ENCODE measurements at regions not wholly inside any gene's neighbourhood (a gene's known extent, or its start where the extent isn't known, plus 50 kb on each side); places are given as distances from the start of the nearest gene placed in this dataset.

- peaks cover 12% of the 10 kb centered on the region for H3K4me1 Mint-ChIP-seq (ENCODE audit: unreplicated experiment)
- no peak for DNase-seq (ENCODE audit: extremely low spot score, unreplicated experiment)
- no peak overlapping the region for H3K27ac Mint-ChIP-seq
- H3K4me3 Mint-ChIP-seq = no peak overlapping the region
- TF ChIP-seq CTCF (conservative IDR thresholded peaks at IDR 0.05) = no peak
- H3K9me3 Mint-ChIP-seq = no peaks in the 10 kb centered on the region
- no peaks in the 10 kb centered on the region for H3K27me3 Mint-ChIP-seq
- H3K36me3 Mint-ChIP-seq = no peaks in the 10 kb centered on the region
Observed at GRCh38 chr12:68521321-68521839, 89.3 kb upstream of the RAP1B start.

GRCh38 chr12:68521848-68522502 is 88.7 kb upstream of the RAP1B start:
- no peak for TF ChIP-seq CTCF (conservative IDR thresholded peaks at IDR 0.05)
- Mint-ChIP-seq H3K4me3 (no peak overlapping the region), H3K27me3 (no peaks in the 10 kb centered on the region), H3K36me3 (no peaks in the 10 kb centered on the region), H3K4me1 (ENCODE audit: unreplicated experiment) (peaks cover 12% of the 10 kb centered on the region), H3K9me3 (no peaks in the 10 kb centered on the region), H3K27ac (no peak overlapping the region)
- DNase-seq (ENCODE audit: extremely low spot score, unreplicated experiment) = no peak

- H3K36me3 Mint-ChIP-seq = no peaks in the 10 kb centered on the region
- H3K27me3 Mint-ChIP-seq = no peaks in the 10 kb centered on the region
- DNase-seq (ENCODE audit: extremely low spot score, unreplicated experiment) = no peak
- no peaks in the 10 kb centered on the region for H3K9me3 Mint-ChIP-seq
- no peak overlapping the region for H3K27ac Mint-ChIP-seq
- no peaks in the 10 kb centered on the region for H3K4me1 Mint-ChIP-seq (ENCODE audit: unreplicated experiment)
- no peak overlapping the region for H3K4me3 Mint-ChIP-seq
- TF ChIP-seq CTCF (conservative IDR thresholded peaks at IDR 0.05) = no peak
Observed at GRCh38 chr12:68529466-68529865, 81.2 kb upstream of the RAP1B start.

GRCh38 chr12:68529869-68530268 is 80.8 kb upstream of the RAP1B start:
- H3K4me3 Mint-ChIP-seq = no peak overlapping the region
- no peak for TF ChIP-seq CTCF (conservative IDR thresholded peaks at IDR 0.05)
- H3K36me3 Mint-ChIP-seq = no peaks in the 10 kb centered on the region
- DNase-seq (ENCODE audit: extremely low spot score, unreplicated experiment) = no peak
- H3K27ac Mint-ChIP-seq = no peak overlapping the region
- no peaks in the 10 kb centered on the region for H3K27me3 Mint-ChIP-seq
- H3K4me1 Mint-ChIP-seq (ENCODE audit: unreplicated experiment) = no peaks in the 10 kb centered on the region
- no peaks in the 10 kb centered on the region for H3K9me3 Mint-ChIP-seq

GRCh38 chr12:68530299-68530698 is 80.4 kb upstream of the RAP1B start:
- Mint-ChIP-seq H3K9me3 (no peaks in the 10 kb centered on the region), H3K27ac (no peak overlapping the region), H3K27me3 (no peaks in the 10 kb centered on the region), H3K36me3 (no peaks in the 10 kb centered on the region), H3K4me1 (ENCODE audit: unreplicated experiment) (no peaks in the 10 kb centered on the region), H3K4me3 (no peak overlapping the region)
- TF ChIP-seq CTCF (conservative IDR thresholded peaks at IDR 0.05) = no peak
- no peak for DNase-seq (ENCODE audit: extremely low spot score, unreplicated experiment)
